Omental fat pad (tissue), 3 donors: ENCODE measurements at regions not wholly inside any gene's neighbourhood (a gene's known extent, or its start where the extent isn't known, plus 50 kb on each side); places are given as distances from the start of the nearest gene placed in this dataset.

Experiments used
- ATAC-seq: fragments of 150-250 bp; one replicate; pipeline ENCODE4 v1.9.1; 2016; ENCODE audit warnings: mild to moderate bottlenecking, moderate library complexity; ENCODE audit not compliant: low FRiP score
- DNase-seq: peaks from one replicate; pipeline ENCODE4 v3.0.0-alpha.2; 2019; ENCODE audit warnings: low spot score
- CTCF ChIP-seq, 3 donors: fragments of 450-650 bp; IDR thresholded peaks; one replicate each; pipeline ENCODE4 v1.5.1; 2016 to 2017; ENCODE audit warnings: antibody characterized with exemption in 3 of 3, mild to moderate bottlenecking in 3 of 3, moderate library complexity in 2 of 3

GRCh38 chr1:195458365-195458764 lies 1149.9 kb downstream of the KCNT2 start:
- ATAC-seq (no peak), DNase-seq (no peak)
- no peak for TF ChIP-seq CTCF (IDR thresholded peaks at IDR 0.05)

DNA sequence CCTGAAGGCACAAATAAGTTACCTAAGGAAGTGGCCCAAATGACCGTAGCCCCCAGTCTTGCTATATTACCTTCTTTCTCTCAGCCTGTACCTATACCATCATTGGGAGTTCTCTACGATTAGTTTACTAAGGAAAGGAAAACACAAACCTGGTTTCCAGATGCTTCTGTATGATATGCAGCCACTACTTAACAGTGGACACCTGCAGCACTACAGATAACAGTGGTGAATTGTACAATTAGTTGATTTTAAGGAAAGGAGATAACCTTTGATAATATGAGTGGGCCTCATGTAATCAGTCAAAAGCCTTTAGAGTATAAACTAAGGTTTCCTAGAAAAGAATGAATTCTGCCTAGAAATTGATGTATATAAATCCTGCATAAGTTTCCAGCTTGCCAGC lies 1157.4 kb downstream of the KCNT2 start:
- DNase-seq (no peak), ATAC-seq (no peak)
- TF ChIP-seq CTCF (IDR thresholded peaks at IDR 0.05): no peak

DNA sequence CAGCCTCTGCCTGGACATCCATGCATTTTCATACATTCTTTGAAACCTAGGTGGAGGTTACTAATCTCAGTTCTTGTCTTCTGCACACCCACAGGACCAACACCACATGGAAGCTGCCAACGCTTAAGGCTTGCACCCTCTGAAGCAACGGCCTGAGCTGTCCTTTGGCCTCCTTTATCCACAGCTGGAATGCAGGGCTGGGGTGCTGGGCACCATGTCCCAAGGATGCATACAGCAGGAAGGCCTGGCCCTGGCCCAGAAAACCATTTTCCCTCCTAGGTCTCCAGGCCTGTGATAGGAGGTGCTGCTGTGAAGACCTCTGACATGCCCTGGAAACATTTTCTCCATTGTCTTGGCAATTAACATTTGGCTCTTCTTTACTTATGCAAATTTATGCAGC lies 1168.6 kb downstream of the KCNT2 start:
- DNase-seq (no peak), ATAC-seq (no peak)
- no peak for TF ChIP-seq CTCF (IDR thresholded peaks at IDR 0.05)

DNA sequence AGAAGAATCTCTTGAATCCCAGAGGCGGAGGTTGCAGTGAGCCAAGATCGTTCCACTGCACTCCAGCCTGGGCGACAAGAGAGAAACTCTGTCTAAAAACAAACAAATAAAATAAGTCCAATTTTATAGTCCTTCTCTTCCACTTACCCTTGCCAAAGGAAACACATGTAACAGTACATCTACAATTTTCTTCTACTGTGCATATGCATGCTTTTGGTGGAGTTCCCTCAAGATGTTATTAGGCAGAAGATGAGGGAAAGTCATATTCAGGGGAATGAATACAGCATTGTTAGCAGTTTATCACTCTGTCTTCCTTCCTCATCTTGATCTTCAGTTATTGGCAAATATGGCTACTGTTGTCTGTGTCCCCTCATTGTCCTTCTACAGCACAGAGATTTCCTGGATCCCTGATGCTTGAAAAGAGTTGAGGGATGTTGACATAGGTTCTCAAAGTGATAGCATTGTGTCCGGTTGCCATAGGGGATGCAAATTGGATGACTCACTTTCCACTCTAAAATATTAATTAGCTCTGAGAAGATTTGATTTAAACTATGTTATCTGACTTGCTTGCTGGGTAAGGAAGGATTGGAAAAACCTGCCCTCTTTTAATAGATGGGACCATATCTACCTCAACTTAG lies 1173.6 kb downstream of the KCNT2 start:
- TF ChIP-seq CTCF (IDR thresholded peaks at IDR 0.05): no peak
- DNase-seq: no peak
- ATAC-seq: no peak

- ATAC-seq: no peak
- no peak for TF ChIP-seq CTCF (IDR thresholded peaks at IDR 0.05)
These were observed 1177.4 kb downstream of the KCNT2 start for GRCh38 chr1:195430826-195431225.

DNA sequence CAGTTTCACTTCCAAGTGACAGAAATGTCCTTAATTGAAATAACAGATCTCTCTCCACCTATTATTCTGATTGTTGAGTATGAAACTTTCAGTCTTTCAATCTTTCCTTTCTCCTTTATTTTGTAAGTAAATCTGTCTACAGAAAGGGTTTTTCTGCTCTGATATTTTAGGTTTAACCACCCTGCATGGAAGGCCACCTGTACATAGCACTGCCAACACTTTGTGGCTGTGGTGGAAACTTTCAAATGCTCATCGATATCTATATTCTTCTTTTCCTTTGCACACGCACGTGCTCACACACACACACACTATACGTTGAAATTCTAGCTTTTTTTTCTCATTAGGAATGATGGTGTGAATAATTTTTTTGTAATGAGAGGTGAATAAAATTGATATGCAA lies 1179.3 kb downstream of the KCNT2 start:
- ATAC-seq (no peak), DNase-seq (no peak)
- TF ChIP-seq CTCF (IDR thresholded peaks at IDR 0.05): no peak

More at GRCh38 chr1:195430826-195431225, 1177.4 kb downstream of the KCNT2 start:
- DNase-seq: no peak

DNA sequence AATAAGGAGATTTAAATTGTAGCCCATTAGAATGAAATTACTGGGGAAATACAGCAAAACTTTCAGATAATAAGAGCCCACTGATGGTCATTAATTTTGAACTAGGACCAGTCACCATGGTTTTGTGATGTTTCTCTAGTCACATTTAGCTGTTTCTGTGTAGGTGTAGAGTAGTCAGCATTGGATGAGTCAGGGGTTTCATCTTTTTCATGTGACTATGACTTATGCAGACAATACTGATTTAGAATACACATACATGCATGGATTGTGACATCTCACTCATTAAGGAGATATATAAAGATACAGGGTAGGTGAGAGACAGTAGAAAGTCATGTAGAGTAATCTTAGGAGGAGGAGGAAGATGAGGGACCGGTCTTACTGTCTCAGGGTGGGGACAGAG lies 1192.7 kb downstream of the KCNT2 start:
- TF ChIP-seq CTCF (IDR thresholded peaks at IDR 0.05): no peak
- ATAC-seq: no peak
- no peak for DNase-seq
